Sigmoid colon (tissue), 6 donors: ENCODE measurements at regions not wholly inside any gene's neighbourhood (a gene's known extent, or its start where the extent isn't known, plus 50 kb on each side); places are given as distances from the start of the nearest gene placed in this dataset.

Source experiments
- DNase-seq: peaks from one replicate; pipeline ENCODE4 v3.0.0-alpha.2; 2019
- H3K27ac ChIP-seq, 4 donors: fragments of 200-600 bp; sonication (generic); one replicate each; pipeline ENCODE4 v1.5.1; 2016 to 2019; ENCODE audit warnings: mild to moderate bottlenecking in 1 of 4
- H3K27me3 ChIP-seq, 3 donors: fragments of 200-600 bp; sonication (generic); one replicate each; pipeline ENCODE4 v1.5.1; 2019; ENCODE audit warnings: mild to moderate bottlenecking in 1 of 3
- H3K36me3 ChIP-seq, 4 donors: fragments of 200-600 bp; sonication (generic); one replicate each; pipeline ENCODE4 v1.5.1; 2016 to 2019
- H3K4me1 ChIP-seq, 4 donors: fragments of 200-600 bp; sonication (generic); one replicate each; pipeline ENCODE4 v1.5.1; 2017 to 2019
- H3K4me3 ChIP-seq, 4 donors: fragments of 200-600 bp; sonication (generic); one replicate each; pipeline ENCODE4 v1.5.1; 2017 to 2019; ENCODE audit warnings: mild to moderate bottlenecking in 2 of 4, moderate library complexity in 1 of 4
- H3K9me3 ChIP-seq, 4 donors: fragments of 200-600 bp in 3 of 4; sonication (generic) in 3 of 4; one replicate each; pipeline versions ENCODE4 v1.5.1 to v1.6.1; 2013 to 2019
- EP300 ChIP-seq, 4 donors: sonication (generic); formaldehyde crosslinking; IDR thresholded peaks; one replicate each; pipeline ENCODE4 v1.6.1; 2017; ENCODE audit warnings: antibody characterized with exemption in 4 of 4
- POLR2A ChIP-seq, 2 donors: fragments of 450-650 bp; IDR thresholded peaks; one replicate each; pipeline ENCODE4 v1.6.1; 2016; ENCODE audit warnings: antibody characterized with exemption in 2 of 2, mild to moderate bottlenecking in 2 of 2, moderate library complexity in 2 of 2
- POLR2AphosphoS5 ChIP-seq, 4 donors: sonication (generic); formaldehyde crosslinking; IDR thresholded peaks; one replicate each; pipeline ENCODE4 v1.6.1; 2017; ENCODE audit warnings: antibody characterized with exemption in 4 of 4
- WGBS, 2 donors: extraction: QIAGEN DNeasy Blood & Tissue Kit; methylation state at CpG; one replicate each; pipeline ENCODE4 v1.1.7; 2013; 5-methylcytosine and 5-hydroxymethylcytosine counted together
- intact Hi-C: fragments of 100-400 bp; cut with DNase I; formaldehyde crosslinking; loops from one replicate; pipeline ENCODE4 v1.15.1; 2023
- TF ChIP-seq, protein P1 (sequence below), 4 experiments: fragments of 450-650 bp in 3 of 4; fragments of 200-600 bp in 1 of 4; IDR thresholded peaks; one replicate each; pipeline ENCODE4 v1.5.1; 2016 to 2019; ENCODE audit warnings: antibody characterized with exemption in 4 of 4, mild to moderate bottlenecking in 3 of 4, moderate library complexity in 2 of 4
- donor health status: healthy with polysubstance abuse.
- donor health status: healthy.

DNA sequence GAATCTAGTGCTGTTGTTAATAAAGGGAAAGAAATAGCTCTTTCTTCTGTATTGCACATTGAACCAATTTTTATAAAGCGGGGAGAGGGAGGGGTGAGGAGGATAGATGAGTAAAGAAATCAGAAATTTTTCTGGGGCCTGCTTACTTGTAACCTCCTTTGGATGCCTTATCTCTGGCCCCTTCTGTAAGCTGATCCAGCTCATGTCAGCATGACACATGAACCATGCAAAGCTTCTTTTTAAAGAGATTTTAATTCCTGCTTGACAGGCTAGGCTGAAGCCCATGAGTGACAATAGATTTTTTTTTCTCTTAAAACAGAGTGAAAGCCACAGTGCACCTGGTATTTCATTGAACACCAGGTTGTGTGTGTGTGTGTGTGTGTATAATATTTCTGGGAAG lies 325.3 kb downstream of the PRL start:
- DNase-seq, result no peak
- H3K9me3 ChIP-seq, result no peaks in the 10 kb centered on the region
- no peaks in the 10 kb centered on the region for H3K27me3 ChIP-seq
- no peaks in the 10 kb centered on the region for H3K36me3 ChIP-seq
- intact Hi-C loops, result no loop called here
- 13 to 92% methylated on average over 1 of the region's 1 CpG for WGBS, 2 donors
- H3K27ac ChIP-seq, result no peak overlapping the region
- H3K4me1 ChIP-seq, result peaks cover 0 to 12% (median 11%) of the 10 kb centered on the region in 4 donors
- TF ChIP-seq EP300 (IDR thresholded peaks at IDR 0.05) (no peak), POLR2A (IDR thresholded peaks at IDR 0.05) (no peak)
- TF ChIP-seq, protein P1, sequence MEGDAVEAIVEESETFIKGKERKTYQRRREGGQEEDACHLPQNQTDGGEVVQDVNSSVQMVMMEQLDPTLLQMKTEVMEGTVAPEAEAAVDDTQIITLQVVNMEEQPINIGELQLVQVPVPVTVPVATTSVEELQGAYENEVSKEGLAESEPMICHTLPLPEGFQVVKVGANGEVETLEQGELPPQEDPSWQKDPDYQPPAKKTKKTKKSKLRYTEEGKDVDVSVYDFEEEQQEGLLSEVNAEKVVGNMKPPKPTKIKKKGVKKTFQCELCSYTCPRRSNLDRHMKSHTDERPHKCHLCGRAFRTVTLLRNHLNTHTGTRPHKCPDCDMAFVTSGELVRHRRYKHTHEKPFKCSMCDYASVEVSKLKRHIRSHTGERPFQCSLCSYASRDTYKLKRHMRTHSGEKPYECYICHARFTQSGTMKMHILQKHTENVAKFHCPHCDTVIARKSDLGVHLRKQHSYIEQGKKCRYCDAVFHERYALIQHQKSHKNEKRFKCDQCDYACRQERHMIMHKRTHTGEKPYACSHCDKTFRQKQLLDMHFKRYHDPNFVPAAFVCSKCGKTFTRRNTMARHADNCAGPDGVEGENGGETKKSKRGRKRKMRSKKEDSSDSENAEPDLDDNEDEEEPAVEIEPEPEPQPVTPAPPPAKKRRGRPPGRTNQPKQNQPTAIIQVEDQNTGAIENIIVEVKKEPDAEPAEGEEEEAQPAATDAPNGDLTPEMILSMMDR (IDR thresholded peaks at IDR 0.05), result no peak
- no peak overlapping the region for H3K4me3 ChIP-seq

DNA sequence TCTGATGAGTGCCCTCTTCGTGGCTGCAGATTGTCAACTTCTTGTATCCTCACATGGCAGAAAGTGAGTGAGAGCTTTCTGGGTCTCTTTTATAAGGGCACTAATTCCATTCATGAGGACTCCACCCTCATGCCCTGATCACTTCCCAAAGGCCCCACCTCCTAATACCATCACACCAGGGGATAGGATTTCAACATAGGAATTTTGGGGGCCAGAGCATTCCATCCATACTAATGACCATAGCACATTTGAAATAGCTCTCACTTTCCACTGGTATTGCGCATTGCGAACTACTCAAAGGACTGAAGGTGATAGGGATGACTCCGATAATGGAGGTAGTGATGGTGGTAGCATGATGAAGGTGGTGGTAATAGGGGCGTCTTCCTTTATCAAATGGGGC lies 324.3 kb downstream of the PRL start:
- peaks cover 0 to 3% (median 1%) of the 10 kb centered on the region in 4 donors for H3K4me1 ChIP-seq
- intact Hi-C loops, result no loop called here
- no peak overlapping the region for H3K4me3 ChIP-seq
- TF ChIP-seq EP300 (IDR thresholded peaks at IDR 0.05), result no peak
- TF ChIP-seq POLR2A (IDR thresholded peaks at IDR 0.05), result no peak
- no peak for TF ChIP-seq POLR2AphosphoS5 (IDR thresholded peaks at IDR 0.05)
- TF ChIP-seq, protein P1 (IDR thresholded peaks at IDR 0.05), result no peak
- no peaks in the 10 kb centered on the region for H3K36me3 ChIP-seq
- no peaks in the 10 kb centered on the region for H3K27me3 ChIP-seq
- no peaks in the 10 kb centered on the region for H3K9me3 ChIP-seq
- 94 to 96% methylated on average over 5 of the region's 5 CpGs for WGBS, 2 donors
- no peak for DNase-seq
- H3K27ac ChIP-seq, result no peak overlapping the region

DNA sequence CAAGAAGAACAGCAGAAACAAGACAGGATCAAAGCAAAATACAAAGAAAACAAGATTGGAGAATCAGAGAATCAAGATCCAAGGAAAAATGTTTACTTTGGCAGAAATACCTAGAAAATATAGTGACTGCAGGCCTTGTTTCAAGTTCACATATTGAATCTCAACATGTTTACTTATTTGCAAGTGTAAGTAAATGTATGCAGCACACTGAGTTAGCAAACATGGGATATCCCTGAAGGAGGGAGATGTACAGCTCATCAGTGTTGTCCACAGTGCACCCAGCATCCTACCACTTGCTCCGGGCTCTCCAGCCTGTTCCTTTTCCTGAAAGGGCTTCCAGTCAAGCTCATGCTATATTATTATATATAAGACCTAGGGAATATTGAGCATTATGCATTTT lies 319.5 kb downstream of the PRL start:
- WGBS, 2 donors, result 91 to 95% methylated on average over 1 of the region's 1 CpG
- Histone ChIP-seq H3K4me3 (no peak overlapping the region), H3K27ac (no peak overlapping the region), H3K4me1 (no peaks in the 10 kb centered on the region), H3K27me3 (no peaks in the 10 kb centered on the region), H3K36me3 (peaks cover 0 to 5% (median 0%) of the 10 kb centered on the region in 4 donors), H3K9me3 (no peaks in the 10 kb centered on the region)
- DNase-seq, result no peak
- no peak for TF ChIP-seq EP300 (IDR thresholded peaks at IDR 0.05)
- TF ChIP-seq POLR2AphosphoS5 (IDR thresholded peaks at IDR 0.05), result no peak
- TF ChIP-seq, protein P1 (IDR thresholded peaks at IDR 0.05), result no peak
- no peak for TF ChIP-seq POLR2A (IDR thresholded peaks at IDR 0.05)
- intact Hi-C loops, result no loop called here

DNA sequence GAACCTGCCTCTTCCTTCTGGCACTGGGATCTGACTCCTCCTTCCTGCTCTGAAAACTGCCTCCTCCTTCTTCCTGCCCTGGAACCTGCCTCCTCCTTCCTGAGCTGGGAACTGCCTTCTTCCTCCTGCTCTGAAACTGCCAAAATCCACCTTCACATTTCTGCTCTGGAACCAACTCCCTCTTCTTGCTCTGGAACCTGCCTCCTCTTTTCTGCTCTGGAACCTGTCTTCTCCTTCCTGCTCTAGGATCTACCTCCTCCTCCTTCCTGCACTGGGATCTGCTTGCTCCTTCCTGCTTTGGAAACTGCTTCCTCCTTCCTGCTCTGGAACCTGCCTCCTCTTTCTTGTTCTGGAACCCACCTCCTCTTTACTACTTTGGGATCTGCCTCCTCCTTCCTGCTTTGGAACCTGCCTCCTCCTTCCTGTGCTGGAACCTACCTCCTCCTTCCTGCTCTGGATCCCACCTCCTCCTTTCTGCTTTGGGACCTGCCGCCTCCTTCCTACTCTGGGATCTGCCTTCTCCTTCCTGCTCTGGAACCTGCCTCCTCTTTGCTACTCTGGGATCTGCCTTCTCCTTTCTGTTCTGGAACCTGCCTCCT lies 315.5 kb downstream of the PRL start:
- no peak overlapping the region for H3K4me3 ChIP-seq
- DNase-seq, result no peak
- peaks cover 0 to 9% (median 1%) of the 10 kb centered on the region in 4 donors for H3K4me1 ChIP-seq
- H3K27ac ChIP-seq, result no peak overlapping the region
- H3K27me3 ChIP-seq, result no peaks in the 10 kb centered on the region
- intact Hi-C loops, result no loop called here
- WGBS, 2 donors, result 59 to 95% methylated on average over 1 of the region's 1 CpG
- TF ChIP-seq EP300 (IDR thresholded peaks at IDR 0.05) (no peak), POLR2A (IDR thresholded peaks at IDR 0.05) (no peak), POLR2AphosphoS5 (IDR thresholded peaks at IDR 0.05) (no peak)
- TF ChIP-seq, protein P1 (IDR thresholded peaks at IDR 0.05), result no peak
- peaks cover 0 to 5% (median 0%) of the 10 kb centered on the region in 4 donors for H3K36me3 ChIP-seq
- no peaks in the 10 kb centered on the region for H3K9me3 ChIP-seq

DNA sequence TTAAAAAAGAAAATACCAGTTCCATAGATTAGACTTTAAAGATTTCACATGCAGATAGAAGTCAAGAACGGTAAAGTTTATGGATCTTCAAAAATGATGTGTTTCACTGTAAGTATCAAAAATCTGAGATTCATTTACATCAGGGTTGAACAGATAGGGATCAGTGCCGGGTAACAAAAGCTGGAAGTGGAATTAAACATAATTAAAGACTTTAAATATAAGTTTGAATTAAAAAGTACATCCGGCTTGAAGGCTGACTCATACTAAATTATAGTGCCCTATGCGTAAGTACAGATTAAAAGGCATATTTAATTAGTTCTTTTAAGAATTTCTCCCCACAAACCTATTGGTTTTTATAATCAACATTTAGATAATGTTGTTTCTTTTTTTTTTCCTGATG lies 312.7 kb downstream of the PRL start:
- H3K27me3 ChIP-seq, result no peaks in the 10 kb centered on the region
- H3K27ac ChIP-seq, result no peak overlapping the region
- peaks cover 0 to 26% (median 13%) of the 10 kb centered on the region in 4 donors for H3K4me1 ChIP-seq
- no peak overlapping the region for H3K4me3 ChIP-seq
- H3K36me3 ChIP-seq, result peaks cover 0 to 5% (median 0%) of the 10 kb centered on the region in 4 donors
- TF ChIP-seq, protein P1 (IDR thresholded peaks at IDR 0.05), result no peak
- no peak for TF ChIP-seq POLR2A (IDR thresholded peaks at IDR 0.05)
- 87 to 88% methylated on average over 4 of the region's 4 CpGs for WGBS, 2 donors
- no peak for DNase-seq
- no peaks in the 10 kb centered on the region for H3K9me3 ChIP-seq
- intact Hi-C loops, result no loop called here
